T-cell (primary cell): ENCODE measurements at regions not wholly inside any gene's neighbourhood (a gene's known extent, or its start where the extent isn't known, plus 50 kb on each side); places are given as distances from the start of the nearest gene placed in this dataset.
"Not testable (repeated sequence)": the region's sequence is repeated elsewhere in the genome, so short reads cannot be mapped to it uniquely, and the experiment has no call there.

Experiments used
- ATAC-seq, 4 experiments: fragments of 200-7000 bp in 3 of 4; fragments of 150-1000 bp in 1 of 4; cut with Tn5 transposase; replicated peaks in 1 of 4; 1 replicate in 3 of 4; 2 replicates in 1 of 4; pipeline ENCODE4 v1.10.0; 2021; ENCODE audit warnings: moderate library complexity in 3 of 4, mild to moderate bottlenecking in 2 of 4, moderate number of reproducible peaks in 1 of 4
- CTCF ChIA-PET, 2 donors: fragments of 300-600 bp; sonication (Branson Sonifier 250); formaldehyde crosslinking; loops; one replicate each; lab custom pipeline; 2022; ENCODE audit warnings: antibody characterized with exemption in 2 of 2; lab: Charles Lee
- POLR2A ChIA-PET, 2 donors: fragments of 300-600 bp; sonication (Branson Sonifier 250); formaldehyde crosslinking; loops; one replicate each; lab custom pipeline; 2022; ENCODE audit warnings: antibody characterized with exemption in 2 of 2; lab: Charles Lee
- DNase-seq, 35 experiments: peaks; one replicate each; pipeline versions ENCODE4 v3.0.0 to v3.0.0-alpha.2; 2013 to 2023
- H3K27ac ChIP-seq: one replicate; pipeline ENCODE4 v1.5.1; 2013; ENCODE audit warnings: low read length
- H3K27me3 ChIP-seq, 2 experiments: replicated peaks in 1 of 2; 1 replicate in 1 of 2; 2 replicates in 1 of 2; pipeline versions ENCODE4 v1.6.1 to v1.7.0; 2013; ENCODE audit warnings: low read length in 1 of 2, mixed read lengths in 1 of 2; ENCODE audit not compliant: control insufficient read depth in 2 of 2, insufficient read depth in 2 of 2; ENCODE audit errors: extremely low read depth in 1 of 2
- H3K36me3 ChIP-seq, 2 donors: 1 replicate in 1 of 2; 2 replicates in 1 of 2; pipeline versions ENCODE4 v1.6.1 to v1.7.0; 2013; ENCODE audit warnings: low read length in 1 of 2; ENCODE audit not compliant: control insufficient read depth in 2 of 2, insufficient read depth in 1 of 2; ENCODE audit errors: extremely low read depth in 1 of 2
- H3K4me1 ChIP-seq, 2 experiments: 1 replicate in 1 of 2; 2 replicates in 1 of 2; pipeline versions ENCODE4 v1.6.1 to v1.7.0; 2013; ENCODE audit warnings: low read length in 2 of 2, mixed read lengths in 1 of 2; ENCODE audit not compliant: insufficient read depth in 2 of 2, control insufficient read depth in 1 of 2; ENCODE audit errors: extremely low read depth in 1 of 2
- H3K4me3 ChIP-seq, 2 donors: 1 replicate in 1 of 2; 2 replicates in 1 of 2; pipeline versions ENCODE4 v1.5.1 to v1.7.0; 2013; ENCODE audit warnings: mild to moderate bottlenecking in 2 of 2, low read length in 1 of 2, moderate library complexity in 1 of 2; ENCODE audit not compliant: control insufficient read depth in 1 of 2; ENCODE audit errors: extremely low read depth in 1 of 2
- H3K9me3 ChIP-seq: 2 replicates; pipeline ENCODE4 v1.7.0; 2013
- H3K27ac Mint-ChIP-seq, 2 donors: one replicate each; pipeline ENCODE4 v1.8.0; 2020 to 2021; ENCODE audit warnings: mild to moderate bottlenecking in 2 of 2, mixed read lengths in 2 of 2
- H3K27me3 Mint-ChIP-seq, 2 donors: one replicate each; pipeline ENCODE4 v1.8.0; 2021 to 2022; ENCODE audit warnings: mixed read lengths in 2 of 2
- H3K36me3 Mint-ChIP-seq: one replicate; pipeline ENCODE4 v1.8.0; 2021; ENCODE audit warnings: mixed read lengths
- H3K4me1 Mint-ChIP-seq, 3 donors: one replicate each; pipeline ENCODE4 v1.8.0; 2020 to 2022; ENCODE audit warnings: mixed read lengths in 3 of 3, mild to moderate bottlenecking in 1 of 3
- H3K4me3 Mint-ChIP-seq, 3 donors: one replicate each; pipeline ENCODE4 v1.8.0; 2020 to 2022; ENCODE audit warnings: mild to moderate bottlenecking in 3 of 3, mixed read lengths in 3 of 3, moderate library complexity in 3 of 3
- H3K9me3 Mint-ChIP-seq, 3 donors: one replicate each; pipeline ENCODE4 v1.8.0; 2020 to 2022; ENCODE audit warnings: mixed read lengths in 3 of 3
- WGBS: methylation state at CpG from one replicate; pipeline ENCODE4 v1.1.5; 2013; ENCODE audit warnings: missing lambda C conversion rate; ENCODE audit not compliant: insufficient coverage; 5-methylcytosine and 5-hydroxymethylcytosine counted together

- POLR2A ChIA-PET = no interaction called here
- H3K27ac Mint-ChIP-seq = no peak overlapping the region
- Histone ChIP-seq H3K27ac (no peak overlapping the region), H3K4me3 (no peak overlapping the region), H3K4me1 (no peaks in the 10 kb centered on the region), H3K9me3 (no peaks in the 10 kb centered on the region), H3K27me3 (no peaks in the 10 kb centered on the region), H3K36me3 (no peaks in the 10 kb centered on the region)
- no peaks in the 10 kb centered on the region for H3K4me1 Mint-ChIP-seq
- peaks cover 4 to 27% (median 14%) of the 10 kb centered on the region in 3 donors for H3K9me3 Mint-ChIP-seq
- ATAC-seq = no peak
- CTCF ChIA-PET = no interaction called here
- no peak for DNase-seq
- no peak overlapping the region for H3K4me3 Mint-ChIP-seq
- H3K36me3 Mint-ChIP-seq = no peaks in the 10 kb centered on the region
- no peaks in the 10 kb centered on the region for H3K27me3 Mint-ChIP-seq
These were observed 827.6 kb downstream of the C12orf50 start for GRCh38 chr12:87201598-87201997.

GRCh38 chr12:87200289-87200979, 828.8 kb downstream of the C12orf50 start:
- ChIA-PET CTCF (no interaction called here), POLR2A (no interaction called here)
- H3K27me3 Mint-ChIP-seq = no peaks in the 10 kb centered on the region
- DNase-seq (no peak), ATAC-seq (no peak)
- no peak overlapping the region for H3K4me3 Mint-ChIP-seq
- no CpG with 5 or more reads among the region's 1 CpG for WGBS
- Histone ChIP-seq H3K9me3 (no peaks in the 10 kb centered on the region), H3K27me3 (no peaks in the 10 kb centered on the region), H3K4me3 (no peak overlapping the region), H3K27ac (no peak overlapping the region), H3K36me3 (no peaks in the 10 kb centered on the region), H3K4me1 (no peaks in the 10 kb centered on the region)
- no peaks in the 10 kb centered on the region for H3K4me1 Mint-ChIP-seq
- H3K36me3 Mint-ChIP-seq = no peaks in the 10 kb centered on the region
- H3K27ac Mint-ChIP-seq = no peak overlapping the region
- H3K9me3 Mint-ChIP-seq = peaks cover 4 to 20% (median 11%) of the 10 kb centered on the region in 3 donors

GRCh38 chr12:87198181-87198580, 831.0 kb downstream of the C12orf50 start:
- Histone ChIP-seq H3K27me3 (no peaks in the 10 kb centered on the region), H3K27ac (no peak overlapping the region), H3K36me3 (no peaks in the 10 kb centered on the region), H3K9me3 (no peaks in the 10 kb centered on the region), H3K4me1 (no peaks in the 10 kb centered on the region), H3K4me3 (no peak overlapping the region)
- CTCF ChIA-PET = no interaction called here
- H3K36me3 Mint-ChIP-seq = no peaks in the 10 kb centered on the region
- POLR2A ChIA-PET = no interaction called here
- ATAC-seq (no peak), DNase-seq (no peak)
- WGBS = no CpG with 5 or more reads among the region's 1 CpG
- peaks cover 4 to 9% (median 7%) of the 10 kb centered on the region in 3 donors for H3K9me3 Mint-ChIP-seq
- no peak overlapping the region for H3K4me3 Mint-ChIP-seq
- no peaks in the 10 kb centered on the region for H3K27me3 Mint-ChIP-seq
- no peak overlapping the region for H3K27ac Mint-ChIP-seq
- H3K4me1 Mint-ChIP-seq = no peaks in the 10 kb centered on the region

GRCh38 chr12:87196321-87196720, 832.9 kb downstream of the C12orf50 start:
- no peaks in the 10 kb centered on the region for H3K27me3 ChIP-seq
- WGBS = no CpG with 5 or more reads among the region's 2 CpGs
- no peak for ATAC-seq
- no peaks in the 10 kb centered on the region for H3K4me1 ChIP-seq
- POLR2A ChIA-PET = interaction anchor here in 1 of 2 donors (0.7 kb wide), 1 partner anchor 55 kb away, joined by 3 read pairs; no protein-coding TSS in a partner anchor
- CTCF ChIA-PET = no interaction called here
- H3K9me3 ChIP-seq = no peaks in the 10 kb centered on the region
- H3K36me3 ChIP-seq = no peaks in the 10 kb centered on the region
- H3K4me3 ChIP-seq = no peak overlapping the region
- Mint-ChIP-seq H3K27ac (no peak overlapping the region), H3K9me3 (peaks cover 2 to 9% (median 7%) of the 10 kb centered on the region in 3 donors), H3K36me3 (no peaks in the 10 kb centered on the region), H3K27me3 (no peaks in the 10 kb centered on the region), H3K4me3 (no peak overlapping the region), H3K4me1 (no peaks in the 10 kb centered on the region)
- no peak overlapping the region for H3K27ac ChIP-seq
- DNase-seq = no peak

GRCh38 chr12:87194389-87194788, 834.8 kb downstream of the C12orf50 start:
- H3K36me3 ChIP-seq, H3K4me3 Mint-ChIP-seq, H3K27ac Mint-ChIP-seq, H3K27ac ChIP-seq, H3K9me3 Mint-ChIP-seq, H3K36me3 Mint-ChIP-seq, H3K4me3 ChIP-seq, H3K4me1 Mint-ChIP-seq, H3K9me3 ChIP-seq, ATAC-seq, H3K27me3 ChIP-seq, DNase-seq, POLR2A ChIA-PET, H3K4me1 ChIP-seq, H3K27me3 Mint-ChIP-seq, CTCF ChIA-PET: not testable (repeated sequence)

- no peak for DNase-seq
- H3K27me3 ChIP-seq = no peaks in the 10 kb centered on the region
- H3K27ac ChIP-seq = no peak overlapping the region
- Mint-ChIP-seq H3K36me3 (no peaks in the 10 kb centered on the region), H3K27me3 (no peaks in the 10 kb centered on the region), H3K27ac (no peak overlapping the region), H3K9me3 (peaks cover 4 to 16% (median 9%) of the 10 kb centered on the region in 3 donors), H3K4me3 (no peak overlapping the region), H3K4me1 (no peaks in the 10 kb centered on the region)
- WGBS = no CpG with 5 or more reads among the region's 5 CpGs
- no peaks in the 10 kb centered on the region for H3K36me3 ChIP-seq
- no peaks in the 10 kb centered on the region for H3K4me1 ChIP-seq
- H3K9me3 ChIP-seq = no peaks in the 10 kb centered on the region
- no peak overlapping the region for H3K4me3 ChIP-seq
- ATAC-seq = no peak
- CTCF ChIA-PET = no interaction called here
- POLR2A ChIA-PET = no interaction called here
These were observed 843.8 kb downstream of the C12orf50 start for GRCh38 chr12:87185367-87185766.
